Ovary (tissue), 7 donors: ENCODE measurements at regions not wholly inside any gene's neighbourhood (a gene's known extent, or its start where the extent isn't known, plus 50 kb on each side); places are given as distances from the start of the nearest gene placed in this dataset.
"Not testable (repeated sequence)": the region's sequence is repeated elsewhere in the genome, so short reads cannot be mapped to it uniquely, and the experiment has no call there.

Experiments
- DNase-seq, 5 donors: peaks; one replicate each; pipeline ENCODE4 v3.0.0-alpha.2; 2019 to 2020
- H3K27ac ChIP-seq, 2 donors: fragments of 200-600 bp; one replicate each; pipeline versions ENCODE4 v1.5.1 to v1.8.0; 2019 to 2022
- H3K27me3 ChIP-seq: fragments of 200-600 bp; one replicate; pipeline ENCODE4 v1.8.0; 2022
- H3K36me3 ChIP-seq: fragments of 200-600 bp; sonication (generic); one replicate; pipeline ENCODE4 v1.5.1; 2019
- H3K4me1 ChIP-seq: one replicate; pipeline ENCODE4 v1.8.1; 2013; ENCODE audit warnings: mild to moderate bottlenecking, moderate library complexity; ENCODE audit not compliant: insufficient read depth
- H3K4me3 ChIP-seq: fragments of 200-600 bp; sonication (generic); one replicate; pipeline ENCODE4 v1.5.1; 2017
- H3K9me3 ChIP-seq, 2 donors: fragments of 200-600 bp in 1 of 2; sonication (generic) in 1 of 2; one replicate each; pipeline versions ENCODE4 v1.5.1 to v1.8.1; 2013 to 2019; ENCODE audit warnings: mild to moderate bottlenecking in 1 of 2, moderate library complexity in 1 of 2
- CTCF ChIP-seq, 3 donors: fragments of 450-650 bp in 2 of 3; fragments of 200-600 bp in 1 of 3; IDR thresholded peaks; one replicate each; pipeline versions ENCODE4 v1.5.1 to v1.8.0; 2016 to 2022; ENCODE audit warnings: antibody characterized with exemption in 3 of 3, mild to moderate bottlenecking in 1 of 3
- EP300 ChIP-seq: sonication (generic); formaldehyde crosslinking; IDR thresholded peaks from one replicate; pipeline ENCODE4 v1.6.1; 2017; ENCODE audit warnings: antibody characterized with exemption
- POLR2A ChIP-seq: fragments of 450-650 bp; IDR thresholded peaks from one replicate; pipeline ENCODE4 v1.6.1; 2017; ENCODE audit warnings: antibody characterized with exemption, mild to moderate bottlenecking, moderate library complexity
- WGBS, 3 donors: extraction: QIAGEN DNeasy Blood & Tissue Kit in 1 of 3; methylation state at CpG; one replicate each; pipeline versions ENCODE4 v1.1.5 to v1.1.7; 2013 to 2017; 5-methylcytosine and 5-hydroxymethylcytosine counted together
- intact Hi-C, 4 donors: fragments of 100-400 bp; cut with DNase I; formaldehyde crosslinking; loops; one replicate each; pipeline versions ENCODE4 v1.11.0 to v1.15.1; 2022 to 2023
- donor health status: DM: no; HTN: no; CAD: no; lungs with moderate emphysema.
- donor health status: DM: no; HTN: no; CAD: no.
- donor health status: Bipolar disorder and iron deficiency.
- donor health status: DM: no; HTN: no; CAD: no.
- donor health status: DM: yes; HTN: yes; CAD: no.

GRCh38 chr1:113207019-113207418, 134.0 kb downstream of the LRIG2 start:
- H3K27ac ChIP-seq, result no peak overlapping the region
- H3K4me1 ChIP-seq, result no peaks in the 10 kb centered on the region
- H3K9me3 ChIP-seq, result no peaks in the 10 kb centered on the region
- no peak overlapping the region for H3K4me3 ChIP-seq
- no peaks in the 10 kb centered on the region for H3K36me3 ChIP-seq
- TF ChIP-seq POLR2A (no peak), EP300 (no peak)
- H3K27me3 ChIP-seq, result no peaks in the 10 kb centered on the region
- WGBS, 3 donors, result 42 to 49% (median 43%) methylated on average over 2 of the region's 2 CpGs
- intact Hi-C loops, result no loop called here
- DNase-seq, result no peak

DNA sequence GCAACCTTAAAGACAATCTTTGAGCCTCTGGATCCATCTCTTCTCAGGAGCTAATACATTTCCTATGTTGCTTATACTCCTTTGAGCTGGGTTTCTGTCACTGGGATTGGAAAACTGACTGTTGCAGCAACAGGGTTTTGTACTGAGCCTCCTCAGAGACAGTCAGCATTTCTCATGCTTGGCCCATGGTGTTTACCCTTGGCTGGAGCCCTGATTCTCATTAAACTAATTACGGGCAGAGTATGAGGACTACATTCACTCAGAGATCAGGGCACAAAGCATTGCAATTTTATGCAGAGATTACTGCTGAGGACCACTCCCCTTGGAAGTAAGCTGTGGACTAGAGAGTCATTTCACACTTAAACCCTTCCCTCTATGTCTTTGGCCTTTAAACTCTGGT, 134.5 kb downstream of the LRIG2 start:
- 76 to 89% (median 88%) methylated on average over 1 of the region's 1 CpG for WGBS, 3 donors
- Histone ChIP-seq H3K27ac (no peak overlapping the region), H3K9me3 (no peaks in the 10 kb centered on the region), H3K36me3 (no peaks in the 10 kb centered on the region), H3K4me1 (no peaks in the 10 kb centered on the region), H3K27me3 (no peaks in the 10 kb centered on the region), H3K4me3 (no peak overlapping the region)
- intact Hi-C loops, result no loop called here
- no peak for DNase-seq
- TF ChIP-seq POLR2A (no peak), CTCF (IDR thresholded peaks at IDR 0.05) (no peak), EP300 (no peak)

DNA sequence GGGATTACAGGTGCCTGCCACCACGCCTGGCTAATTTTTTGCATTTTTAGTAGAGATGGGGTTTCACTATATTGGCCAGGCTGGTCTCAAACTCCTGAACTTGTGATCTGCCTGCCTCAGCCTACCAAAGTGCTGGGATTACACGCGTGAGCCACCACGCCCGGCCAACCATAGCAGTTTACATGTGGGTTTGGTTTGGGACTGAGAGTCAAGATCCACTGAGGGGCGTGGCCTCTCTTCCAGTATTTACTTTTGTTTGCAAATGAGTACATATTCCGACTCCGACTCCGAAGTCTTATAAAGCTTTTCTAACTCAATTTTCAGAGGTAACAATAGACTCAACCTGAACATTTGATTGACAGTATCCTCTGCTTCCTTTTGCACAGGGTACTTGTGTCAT, 135.4 kb downstream of the LRIG2 start:
- WGBS, 3 donors, result 91 to 94% (median 92%) methylated on average over 9 of the region's 9 CpGs
- H3K27me3 ChIP-seq, H3K27ac ChIP-seq, DNase-seq, intact Hi-C loops, H3K4me3 ChIP-seq, H3K4me1 ChIP-seq, H3K9me3 ChIP-seq, H3K36me3 ChIP-seq: not testable (repeated sequence)

GRCh38 chr1:113210248-113210647, 137.2 kb downstream of the LRIG2 start:
- H3K36me3 ChIP-seq, result no peaks in the 10 kb centered on the region
- H3K4me1 ChIP-seq, result no peaks in the 10 kb centered on the region
- no peak for DNase-seq
- intact Hi-C loops, result loop anchor here in 1 of 4 donors (10.0 kb wide), 1 partner anchor 65 kb away; no protein-coding TSS in a partner anchor
- H3K9me3 ChIP-seq, result no peaks in the 10 kb centered on the region
- TF ChIP-seq EP300, result no peak
- TF ChIP-seq POLR2A, result no peak
- TF ChIP-seq CTCF (IDR thresholded peaks at IDR 0.05), result no peak
- WGBS, 3 donors, result 72 to 75% (median 73%) methylated on average over 4 of the region's 4 CpGs
- no peaks in the 10 kb centered on the region for H3K27me3 ChIP-seq
- H3K4me3 ChIP-seq, result no peak overlapping the region
- H3K27ac ChIP-seq, result no peak overlapping the region

DNA sequence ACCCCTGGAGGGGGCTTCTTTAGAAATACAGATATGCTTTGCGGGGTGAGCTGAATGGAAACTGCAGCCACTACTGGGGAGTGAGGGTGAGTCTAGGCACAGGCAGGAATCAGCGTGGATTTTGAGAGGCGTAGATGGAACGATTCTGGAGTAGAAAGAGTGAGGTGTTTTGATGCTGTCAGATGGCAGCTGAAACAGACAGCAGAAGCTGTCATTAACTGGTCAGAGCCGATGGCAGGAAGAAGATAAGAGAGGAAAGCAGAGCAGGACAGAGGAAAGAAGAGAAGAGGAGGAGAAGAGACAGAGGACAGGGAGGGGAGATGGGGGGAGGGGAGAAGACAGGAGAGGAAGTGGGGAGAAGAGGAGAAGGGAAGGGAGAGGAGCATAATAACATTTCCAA, 138.5 kb downstream of the LRIG2 start:
- WGBS, 3 donors, result 58 to 64% (median 62%) methylated on average over 5 of the region's 5 CpGs

More for the DNA sequence above, 138.5 kb downstream of the LRIG2 start:
- H3K4me3 ChIP-seq, result no peak overlapping the region
- intact Hi-C loops, result loop anchor here in 1 of 4 donors (10.0 kb wide), 1 partner anchor 67 kb away; no protein-coding TSS in a partner anchor
- H3K4me1 ChIP-seq, result no peaks in the 10 kb centered on the region
- TF ChIP-seq EP300 (no peak), CTCF (IDR thresholded peaks at IDR 0.05) (no peak), POLR2A (no peak)
- H3K9me3 ChIP-seq, result no peaks in the 10 kb centered on the region
- no peak for DNase-seq
- no peak overlapping the region for H3K27ac ChIP-seq
- H3K27me3 ChIP-seq, result no peaks in the 10 kb centered on the region
- no peaks in the 10 kb centered on the region for H3K36me3 ChIP-seq
